SK-N-SH (cell line): ENCODE measurements at regions not wholly inside any gene's neighbourhood (a gene's known extent, or its start where the extent isn't known, plus 50 kb on each side); places are given as distances from the start of the nearest gene placed in this dataset.

Experiments
- CHD2 ChIP-seq: fragments of 150-350 bp; IDR thresholded peaks from 2 replicates; pipeline ENCODE4 v1.6.1; 2018; ENCODE audit warnings: low read length; ENCODE audit not compliant: partially characterized antibody
- CTCF ChIP-seq: fragments of 200-600 bp; sonication (generic); IDR thresholded peaks from 2 replicates; pipeline ENCODE4 v1.6.1; 2017; ENCODE audit warnings: antibody characterized with exemption, mild to moderate bottlenecking, moderate library complexity
- ELF1 ChIP-seq: IDR thresholded peaks from 2 replicates; pipeline ENCODE4 v1.4.0; 2012
- FOSL2 ChIP-seq: IDR thresholded peaks from 2 replicates; pipeline ENCODE4 v1.4.0; 2012; ENCODE audit warnings: low read depth, mild to moderate bottlenecking, moderate library complexity, borderline replicate concordance
- GABPA ChIP-seq: IDR thresholded peaks from 2 replicates; pipeline ENCODE4 v1.4.0; 2012; ENCODE audit warnings: low read depth, mild to moderate bottlenecking
- GATA2 ChIP-seq: sonication (generic); formaldehyde crosslinking; IDR thresholded peaks from 2 replicates; pipeline ENCODE4 v1.5.0; 2020; ENCODE audit warnings: mild to moderate bottlenecking, missing genetic modification reagents
- JUND ChIP-seq: IDR thresholded peaks from 2 replicates; pipeline ENCODE4 v1.4.0; 2012
- MEF2A ChIP-seq: IDR thresholded peaks from 2 replicates; pipeline ENCODE4 v1.4.0; 2012; ENCODE audit warnings: low read depth, borderline replicate concordance
- MXI1 ChIP-seq: IDR thresholded peaks from 2 replicates; pipeline ENCODE4 v1.6.1; 2012; ENCODE audit warnings: mild to moderate bottlenecking, low read depth, low read length, improper control_type of control experiment
- PBX3 ChIP-seq: IDR thresholded peaks from 2 replicates; pipeline ENCODE4; 2012
- POLR2AphosphoS5 ChIP-seq: IDR thresholded peaks from 2 replicates; pipeline ENCODE4 v1.6.1; 2012; ENCODE audit warnings: low read depth, low read length
- RAD21 ChIP-seq: IDR thresholded peaks from 2 replicates; pipeline ENCODE4 v1.6.1; 2012; ENCODE audit warnings: mild to moderate bottlenecking, low read length
- RFX5 ChIP-seq: IDR thresholded peaks from 2 replicates; pipeline ENCODE4 v1.6.1; 2012; ENCODE audit warnings: mild to moderate bottlenecking, improper control_type of control experiment, low read length
- SIN3A ChIP-seq: IDR thresholded peaks from 2 replicates; pipeline ENCODE4 v1.6.1; 2012; ENCODE audit warnings: low read depth, mild to moderate bottlenecking, low read length, moderate library complexity, borderline replicate concordance
- SMC3 ChIP-seq: IDR thresholded peaks from 2 replicates; pipeline ENCODE4 v1.6.1; 2012; ENCODE audit warnings: low read depth, low read length, improper control_type of control experiment
- TEAD4 ChIP-seq: IDR thresholded peaks from 2 replicates; pipeline ENCODE4 v1.4.0; 2012; ENCODE audit warnings: mild to moderate bottlenecking, borderline replicate concordance; ENCODE audit not compliant: insufficient read depth
- TF ChIP-seq, protein P1 (sequence below): IDR thresholded peaks from 2 replicates; pipeline ENCODE4 v1.4.0; 2012; ENCODE audit warnings: low read depth, borderline replicate concordance
- TF ChIP-seq, protein P2 (sequence below): fragments of 150-350 bp; IDR thresholded peaks from 2 replicates; pipeline ENCODE4 v1.6.1; 2017; ENCODE audit warnings: antibody characterized with exemption, low read length, low read depth, borderline replicate concordance
- TF ChIP-seq, protein P3 (sequence below): IDR thresholded peaks from 2 replicates; pipeline ENCODE4 v1.4.0; 2012; ENCODE audit warnings: low read depth
- TF ChIP-seq, protein P4 (sequence below): IDR thresholded peaks from 2 replicates; pipeline ENCODE4 v1.6.1; 2012; ENCODE audit warnings: mild to moderate bottlenecking, low read depth, low read length, moderate library complexity

DNA sequence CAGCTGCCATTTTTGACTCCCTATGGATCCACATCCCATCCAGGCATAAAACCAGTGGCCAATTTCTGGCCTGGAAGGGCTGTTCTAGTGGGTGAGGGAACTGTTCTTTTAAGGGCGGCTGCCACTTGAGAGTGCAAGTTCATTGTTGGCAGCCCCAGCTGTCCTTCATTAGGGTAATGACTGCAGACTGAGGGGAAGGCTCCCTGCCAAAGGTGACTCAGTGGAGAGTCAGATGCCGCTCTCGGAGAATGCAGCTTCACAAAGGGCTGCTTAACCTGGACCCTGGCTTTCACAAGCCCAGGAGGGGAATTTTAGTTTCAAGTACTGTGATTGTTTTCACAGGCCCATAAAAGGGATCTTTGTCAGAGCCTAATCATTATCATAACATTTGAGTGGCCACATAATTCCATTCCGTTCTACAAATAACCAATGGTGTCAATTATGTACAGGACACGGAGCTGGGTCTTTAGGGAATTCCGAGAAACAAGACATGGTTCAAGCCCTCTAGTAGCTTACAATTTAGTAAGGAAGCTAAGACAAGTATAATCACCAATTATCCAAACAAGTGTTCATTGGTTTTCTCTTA lies 235.7 kb downstream of the CDCA7 start (continued):
- TF ChIP-seq, protein P1, sequence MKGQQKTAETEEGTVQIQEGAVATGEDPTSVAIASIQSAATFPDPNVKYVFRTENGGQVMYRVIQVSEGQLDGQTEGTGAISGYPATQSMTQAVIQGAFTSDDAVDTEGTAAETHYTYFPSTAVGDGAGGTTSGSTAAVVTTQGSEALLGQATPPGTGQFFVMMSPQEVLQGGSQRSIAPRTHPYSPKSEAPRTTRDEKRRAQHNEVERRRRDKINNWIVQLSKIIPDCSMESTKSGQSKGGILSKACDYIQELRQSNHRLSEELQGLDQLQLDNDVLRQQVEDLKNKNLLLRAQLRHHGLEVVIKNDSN, result peak; percentile 43; the same call in 1 of the 2 replicates
- TF ChIP-seq ELF1, result no peak; the same call in 1 of the 2 replicates
- TF ChIP-seq FOSL2, result peak; percentile 95
- TF ChIP-seq, protein P2, sequence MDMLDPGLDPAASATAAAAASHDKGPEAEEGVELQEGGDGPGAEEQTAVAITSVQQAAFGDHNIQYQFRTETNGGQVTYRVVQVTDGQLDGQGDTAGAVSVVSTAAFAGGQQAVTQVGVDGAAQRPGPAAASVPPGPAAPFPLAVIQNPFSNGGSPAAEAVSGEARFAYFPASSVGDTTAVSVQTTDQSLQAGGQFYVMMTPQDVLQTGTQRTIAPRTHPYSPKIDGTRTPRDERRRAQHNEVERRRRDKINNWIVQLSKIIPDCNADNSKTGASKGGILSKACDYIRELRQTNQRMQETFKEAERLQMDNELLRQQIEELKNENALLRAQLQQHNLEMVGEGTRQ, result no peak
- TF ChIP-seq MEF2A, result no peak
- no peak for TF ChIP-seq CTCF
- no peak for TF ChIP-seq GATA2 (CRISPR knock-in tag)
- no peak for TF ChIP-seq RAD21
- no peak for TF ChIP-seq CHD2
- TF ChIP-seq, protein P3, sequence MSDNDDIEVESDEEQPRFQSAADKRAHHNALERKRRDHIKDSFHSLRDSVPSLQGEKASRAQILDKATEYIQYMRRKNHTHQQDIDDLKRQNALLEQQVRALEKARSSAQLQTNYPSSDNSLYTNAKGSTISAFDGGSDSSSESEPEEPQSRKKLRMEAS, result peak; percentile 44; the same call in 1 of the 2 replicates
- no peak for TF ChIP-seq SMC3
- no peak for TF ChIP-seq RFX5
- TF ChIP-seq SIN3A, result peak; percentile 48; the same call in 1 of the 2 replicates
- TF ChIP-seq POLR2AphosphoS5, result peak; percentile 64; the same call in 1 of the 2 replicates
- no peak for TF ChIP-seq MXI1
- TF ChIP-seq JUND, result peak; percentile 90
- peak; percentile 92 for TF ChIP-seq PBX3
- TF ChIP-seq TEAD4, result peak; percentile 79
- TF ChIP-seq, protein P4, sequence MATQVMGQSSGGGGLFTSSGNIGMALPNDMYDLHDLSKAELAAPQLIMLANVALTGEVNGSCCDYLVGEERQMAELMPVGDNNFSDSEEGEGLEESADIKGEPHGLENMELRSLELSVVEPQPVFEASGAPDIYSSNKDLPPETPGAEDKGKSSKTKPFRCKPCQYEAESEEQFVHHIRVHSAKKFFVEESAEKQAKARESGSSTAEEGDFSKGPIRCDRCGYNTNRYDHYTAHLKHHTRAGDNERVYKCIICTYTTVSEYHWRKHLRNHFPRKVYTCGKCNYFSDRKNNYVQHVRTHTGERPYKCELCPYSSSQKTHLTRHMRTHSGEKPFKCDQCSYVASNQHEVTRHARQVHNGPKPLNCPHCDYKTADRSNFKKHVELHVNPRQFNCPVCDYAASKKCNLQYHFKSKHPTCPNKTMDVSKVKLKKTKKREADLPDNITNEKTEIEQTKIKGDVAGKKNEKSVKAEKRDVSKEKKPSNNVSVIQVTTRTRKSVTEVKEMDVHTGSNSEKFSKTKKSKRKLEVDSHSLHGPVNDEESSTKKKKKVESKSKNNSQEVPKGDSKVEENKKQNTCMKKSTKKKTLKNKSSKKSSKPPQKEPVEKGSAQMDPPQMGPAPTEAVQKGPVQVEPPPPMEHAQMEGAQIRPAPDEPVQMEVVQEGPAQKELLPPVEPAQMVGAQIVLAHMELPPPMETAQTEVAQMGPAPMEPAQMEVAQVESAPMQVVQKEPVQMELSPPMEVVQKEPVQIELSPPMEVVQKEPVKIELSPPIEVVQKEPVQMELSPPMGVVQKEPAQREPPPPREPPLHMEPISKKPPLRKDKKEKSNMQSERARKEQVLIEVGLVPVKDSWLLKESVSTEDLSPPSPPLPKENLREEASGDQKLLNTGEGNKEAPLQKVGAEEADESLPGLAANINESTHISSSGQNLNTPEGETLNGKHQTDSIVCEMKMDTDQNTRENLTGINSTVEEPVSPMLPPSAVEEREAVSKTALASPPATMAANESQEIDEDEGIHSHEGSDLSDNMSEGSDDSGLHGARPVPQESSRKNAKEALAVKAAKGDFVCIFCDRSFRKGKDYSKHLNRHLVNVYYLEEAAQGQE, result 0 out of 2 replicates have a peak, but pooled peaks have one; percentile 29
- peak; percentile 21; the same call in 1 of the 2 replicates for TF ChIP-seq GABPA
